Liver (tissue), 8 donors: ENCODE measurements at regions not wholly inside any gene's neighbourhood (a gene's known extent, or its start where the extent isn't known, plus 50 kb on each side); places are given as distances from the start of the nearest gene placed in this dataset.

ENCODE experiments used
- DNase-seq: peaks from one replicate; pipeline ENCODE4 v3.0.0-alpha.2; 2017; ENCODE audit warnings: low spot score
- H3K27ac ChIP-seq, 2 donors: one replicate each; pipeline ENCODE4 v1.7.0; 2013; ENCODE audit warnings: inconsistent platforms in 2 of 2, low read length in 2 of 2, control low read depth in 1 of 2, low read depth in 1 of 2, mild to moderate bottlenecking in 1 of 2
- H3K27me3 ChIP-seq, 4 donors: one replicate each; pipeline versions ENCODE4 v1.6.1 to v1.7.0; 2013; ENCODE audit warnings: low read length in 3 of 4, inconsistent platforms in 1 of 4, mild to moderate bottlenecking in 1 of 4, moderate library complexity in 1 of 4; ENCODE audit not compliant: control insufficient read depth in 4 of 4, insufficient read depth in 4 of 4
- H3K36me3 ChIP-seq, 4 donors: one replicate each; pipeline versions ENCODE4 v1.6.1 to v1.7.0; 2013; ENCODE audit warnings: low read length in 3 of 4, mild to moderate bottlenecking in 3 of 4, low read depth in 1 of 4, moderate library complexity in 1 of 4; ENCODE audit not compliant: control insufficient read depth in 4 of 4, insufficient read depth in 3 of 4
- H3K4me1 ChIP-seq, 4 donors: one replicate each; pipeline versions ENCODE4 v1.6.1 to v1.7.0; 2013; ENCODE audit warnings: low read length in 3 of 4, mild to moderate bottlenecking in 3 of 4, moderate library complexity in 1 of 4; ENCODE audit not compliant: control insufficient read depth in 4 of 4, insufficient read depth in 4 of 4
- H3K4me3 ChIP-seq, 3 donors: one replicate each; pipeline versions ENCODE4 v1.6.1 to v1.7.0; 2013; ENCODE audit warnings: low read length in 3 of 3, control low read depth in 1 of 3, low read depth in 1 of 3, mild to moderate bottlenecking in 1 of 3
- H3K9ac ChIP-seq, 2 donors: one replicate each; pipeline ENCODE4 v1.7.0; 2013; ENCODE audit warnings: low read length in 2 of 2, mild to moderate bottlenecking in 2 of 2, moderate library complexity in 2 of 2, control low read depth in 1 of 2, low read depth in 1 of 2
- H3K9me3 ChIP-seq, 4 donors: one replicate each; pipeline versions ENCODE4 v1.6.1 to v1.7.0; 2013; ENCODE audit warnings: low read length in 3 of 4; ENCODE audit not compliant: control insufficient read depth in 4 of 4
- EGR1 ChIP-seq, 2 donors: IDR thresholded peaks; 2 replicates each; pipeline ENCODE4 v1.6.1; 2016 to 2018; ENCODE audit warnings: antibody characterized with exemption in 2 of 2, low read depth in 2 of 2
- FOXA1 ChIP-seq: IDR thresholded peaks from 2 replicates; pipeline ENCODE4 v1.6.1; 2016; ENCODE audit warnings: antibody characterized with exemption
- GABPA ChIP-seq, 2 donors: IDR thresholded peaks in 1 of 2; conservative IDR thresholded peaks in 1 of 2; 2 replicates each; pipeline ENCODE4 v1.6.1; 2016; ENCODE audit warnings: antibody characterized with exemption in 2 of 2, mild to moderate bottlenecking in 1 of 2, moderate library complexity in 1 of 2
- HNF4A ChIP-seq, 2 donors: conservative IDR thresholded peaks; 2 replicates each; pipeline ENCODE4 v1.6.1; 2016; ENCODE audit warnings: antibody characterized with exemption in 2 of 2, mild to moderate bottlenecking in 2 of 2
- HNF4G ChIP-seq: IDR thresholded peaks from 2 replicates; pipeline ENCODE4 v1.6.1; 2016; ENCODE audit warnings: antibody characterized with exemption
- JUND ChIP-seq, 2 donors: IDR thresholded peaks; 2 replicates each; pipeline ENCODE4 v1.6.1; 2016; ENCODE audit warnings: antibody characterized with exemption in 2 of 2
- NR2F2 ChIP-seq: IDR thresholded peaks from 2 replicates; pipeline ENCODE4 v1.6.1; 2016; ENCODE audit warnings: antibody characterized with exemption
- RAD21 ChIP-seq, 2 donors: IDR thresholded peaks; 2 replicates each; pipeline ENCODE4 v1.6.1; 2016; ENCODE audit warnings: antibody characterized with exemption in 2 of 2, mild to moderate bottlenecking in 2 of 2
- RXRA ChIP-seq, 2 donors: IDR thresholded peaks; 2 replicates each; pipeline ENCODE4 v1.6.1; 2017 to 2018; ENCODE audit warnings: antibody characterized with exemption in 2 of 2, mild to moderate bottlenecking in 1 of 2
- SP1 ChIP-seq: IDR thresholded peaks from 2 replicates; pipeline ENCODE4 v1.6.1; 2018; ENCODE audit warnings: antibody characterized with exemption, mild to moderate bottlenecking
- YY1 ChIP-seq: IDR thresholded peaks from 2 replicates; pipeline ENCODE4 v1.6.1; 2016; ENCODE audit warnings: antibody characterized with exemption, mild to moderate bottlenecking
- WGBS: extraction: QIAGEN DNeasy Blood & Tissue Kit; methylation state at CpG from one replicate; pipeline ENCODE4 v1.1.7; 2013; 5-methylcytosine and 5-hydroxymethylcytosine counted together
- TF ChIP-seq, protein P1 (sequence below): IDR thresholded peaks from 2 replicates; pipeline ENCODE4 v1.6.1; 2016; ENCODE audit warnings: antibody characterized with exemption
- TF ChIP-seq, protein P2 (sequence below): IDR thresholded peaks from 2 replicates; pipeline ENCODE4 v1.6.1; 2016; ENCODE audit warnings: antibody characterized with exemption
- TF ChIP-seq, protein P3 (sequence below): fragments of 150-350 bp; IDR thresholded peaks from 2 replicates; pipeline ENCODE4 v1.5.1; 2017; ENCODE audit warnings: improper control_type of control experiment, low read depth, low read length; ENCODE audit not compliant: missing input control
- TF ChIP-seq, protein P4 (sequence below): IDR thresholded peaks from 2 replicates; pipeline ENCODE4 v1.6.1; 2016; ENCODE audit warnings: antibody characterized with exemption
- donor health status: healthy.
- donor health status: healthy.
- donor health status: healthy.
- donor health status: healthy.
- donor health status: healthy.

DNA sequence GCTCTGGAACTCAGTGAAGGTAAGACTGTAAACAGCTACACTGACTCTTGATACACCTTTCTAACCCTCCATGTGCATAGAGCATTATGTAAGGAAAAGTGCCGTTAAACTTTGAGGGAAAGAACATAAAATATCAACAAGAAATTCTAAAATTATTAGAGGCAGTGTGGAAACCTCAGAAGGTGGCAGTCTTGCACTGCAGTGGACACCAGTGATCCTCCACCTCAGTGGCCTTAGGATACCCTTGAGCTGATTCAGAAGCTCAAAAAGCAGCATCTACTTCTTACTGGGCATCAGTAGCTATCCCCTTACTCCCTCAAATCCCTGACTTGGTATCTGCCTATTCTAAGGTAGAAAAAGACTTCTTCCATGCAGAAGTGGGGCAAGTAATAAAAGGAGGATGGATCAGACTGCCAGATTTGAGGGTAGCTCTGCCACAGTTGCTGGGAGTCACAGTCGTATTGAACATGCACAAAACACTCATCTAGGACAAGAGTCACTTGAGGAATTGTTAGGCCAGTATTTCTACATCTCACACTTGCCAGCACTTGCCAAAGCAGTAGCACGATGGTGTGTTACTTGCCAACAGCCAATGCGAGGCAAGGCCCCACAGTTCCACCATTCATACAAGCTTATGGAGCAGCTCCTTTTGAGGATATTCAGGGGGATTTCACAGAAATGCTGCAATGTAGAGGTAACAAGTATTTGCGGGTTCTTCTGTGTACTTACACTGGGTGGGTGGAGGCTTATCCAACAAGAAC is 529.4 kb upstream of the TSPY4 start:
- H3K27ac ChIP-seq, result no peak overlapping the region
- H3K27me3 ChIP-seq, result no peaks in the 10 kb centered on the region
- no peaks in the 10 kb centered on the region for H3K9me3 ChIP-seq
- TF ChIP-seq HNF4G, result no peak
- TF ChIP-seq, protein P1, sequence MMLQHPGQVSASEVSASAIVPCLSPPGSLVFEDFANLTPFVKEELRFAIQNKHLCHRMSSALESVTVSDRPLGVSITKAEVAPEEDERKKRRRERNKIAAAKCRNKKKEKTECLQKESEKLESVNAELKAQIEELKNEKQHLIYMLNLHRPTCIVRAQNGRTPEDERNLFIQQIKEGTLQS, result no peak
- no peak for TF ChIP-seq YY1
- TF ChIP-seq EGR1 (IDR thresholded peaks at IDR 0.05; ENCODE audit: low read depth in 2 of 2), result no peak
- TF ChIP-seq JUND (IDR thresholded peaks at IDR 0.05), result no peak
- TF ChIP-seq, protein P2, sequence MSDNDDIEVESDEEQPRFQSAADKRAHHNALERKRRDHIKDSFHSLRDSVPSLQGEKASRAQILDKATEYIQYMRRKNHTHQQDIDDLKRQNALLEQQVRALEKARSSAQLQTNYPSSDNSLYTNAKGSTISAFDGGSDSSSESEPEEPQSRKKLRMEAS, result no peak
- TF ChIP-seq RAD21 (IDR thresholded peaks at IDR 0.05), result peak in 1 of 2 donors; percentile 34
- TF ChIP-seq GABPA (IDR thresholded peaks at IDR 0.05 in 1 of 2, conservative IDR thresholded peaks at IDR 0.05 in 1 of 2), result no peak
- TF ChIP-seq NR2F2, result no peak
- no peaks in the 10 kb centered on the region for H3K36me3 ChIP-seq
- no peaks in the 10 kb centered on the region for H3K4me1 ChIP-seq
- WGBS, result 87% methylated on average over 5 of the region's 5 CpGs
- no peak overlapping the region for H3K9ac ChIP-seq
- no peak overlapping the region for H3K4me3 ChIP-seq
- DNase-seq, result no peak

DNA sequence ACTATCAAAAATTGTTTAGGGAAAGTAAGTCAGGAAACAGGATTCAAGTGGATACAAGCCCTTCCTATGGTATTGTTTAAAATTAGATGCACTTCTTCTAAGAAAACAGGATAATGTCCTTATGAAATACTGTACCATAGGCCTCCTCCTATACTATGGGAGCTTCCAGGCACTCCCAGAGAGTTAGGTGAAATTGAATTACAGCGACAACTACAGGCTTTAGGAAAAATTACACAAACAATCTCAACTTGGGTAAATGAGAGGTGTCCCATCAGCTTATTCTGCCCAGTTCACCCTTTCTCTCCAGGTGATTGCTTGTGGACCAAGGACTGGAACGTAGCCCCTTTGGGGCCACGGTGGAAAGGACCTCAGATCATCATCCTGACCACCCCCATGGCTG is 528.7 kb upstream of the TSPY4 start:
- Histone ChIP-seq H3K9ac (no peak overlapping the region), H3K27ac (no peak overlapping the region), H3K27me3 (no peaks in the 10 kb centered on the region), H3K36me3 (no peaks in the 10 kb centered on the region), H3K9me3 (no peaks in the 10 kb centered on the region), H3K4me1 (no peaks in the 10 kb centered on the region), H3K4me3 (no peak overlapping the region)
- 19% methylated on average over 3 of the region's 3 CpGs for WGBS
- no peak for DNase-seq
- no peak for TF ChIP-seq NR2F2
- TF ChIP-seq, protein P3, sequence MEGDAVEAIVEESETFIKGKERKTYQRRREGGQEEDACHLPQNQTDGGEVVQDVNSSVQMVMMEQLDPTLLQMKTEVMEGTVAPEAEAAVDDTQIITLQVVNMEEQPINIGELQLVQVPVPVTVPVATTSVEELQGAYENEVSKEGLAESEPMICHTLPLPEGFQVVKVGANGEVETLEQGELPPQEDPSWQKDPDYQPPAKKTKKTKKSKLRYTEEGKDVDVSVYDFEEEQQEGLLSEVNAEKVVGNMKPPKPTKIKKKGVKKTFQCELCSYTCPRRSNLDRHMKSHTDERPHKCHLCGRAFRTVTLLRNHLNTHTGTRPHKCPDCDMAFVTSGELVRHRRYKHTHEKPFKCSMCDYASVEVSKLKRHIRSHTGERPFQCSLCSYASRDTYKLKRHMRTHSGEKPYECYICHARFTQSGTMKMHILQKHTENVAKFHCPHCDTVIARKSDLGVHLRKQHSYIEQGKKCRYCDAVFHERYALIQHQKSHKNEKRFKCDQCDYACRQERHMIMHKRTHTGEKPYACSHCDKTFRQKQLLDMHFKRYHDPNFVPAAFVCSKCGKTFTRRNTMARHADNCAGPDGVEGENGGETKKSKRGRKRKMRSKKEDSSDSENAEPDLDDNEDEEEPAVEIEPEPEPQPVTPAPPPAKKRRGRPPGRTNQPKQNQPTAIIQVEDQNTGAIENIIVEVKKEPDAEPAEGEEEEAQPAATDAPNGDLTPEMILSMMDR, result peak; percentile 12
- peak in 1 of 2 donors; percentile 66 for TF ChIP-seq RAD21 (IDR thresholded peaks at IDR 0.05)
- no peak for TF ChIP-seq JUND (IDR thresholded peaks at IDR 0.05)
- TF ChIP-seq, protein P1, result no peak

DNA sequence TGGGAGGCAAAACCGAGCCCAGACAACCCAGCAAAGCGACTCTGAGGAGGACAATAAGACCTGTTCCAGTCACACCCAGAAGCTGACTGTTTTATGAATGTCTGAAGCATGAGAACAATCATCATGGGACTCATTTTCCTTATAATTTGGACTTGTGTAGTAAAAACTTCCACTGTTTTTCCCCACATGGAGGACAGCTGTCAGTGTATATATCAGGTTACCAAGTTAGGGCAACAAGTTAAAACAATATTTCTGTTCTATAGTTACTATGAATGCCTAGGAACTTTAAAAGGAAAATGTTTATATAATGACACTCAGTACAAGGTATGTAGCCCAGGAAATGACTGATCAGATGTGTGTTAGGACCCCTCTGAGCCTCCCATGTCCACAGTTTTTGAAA is 528.2 kb upstream of the TSPY4 start:
- Histone ChIP-seq H3K27me3 (no peaks in the 10 kb centered on the region), H3K36me3 (no peaks in the 10 kb centered on the region), H3K9me3 (no peaks in the 10 kb centered on the region), H3K27ac (no peak overlapping the region), H3K4me1 (no peaks in the 10 kb centered on the region), H3K9ac (no peak overlapping the region), H3K4me3 (no peak overlapping the region)
- WGBS, result 48% methylated on average over 2 of the region's 2 CpGs
- no peak for DNase-seq
- TF ChIP-seq GABPA (IDR thresholded peaks at IDR 0.05 in 1 of 2, conservative IDR thresholded peaks at IDR 0.05 in 1 of 2) (no peak), HNF4A (conservative IDR thresholded peaks at IDR 0.05) (no peak), SP1 (no peak), RXRA (IDR thresholded peaks at IDR 0.05) (no peak), NR2F2 (no peak), JUND (IDR thresholded peaks at IDR 0.05) (no peak), RAD21 (IDR thresholded peaks at IDR 0.05) (no peak), YY1 (no peak), FOXA1 (no peak)
- TF ChIP-seq, protein P1, result no peak
- TF ChIP-seq, protein P4, sequence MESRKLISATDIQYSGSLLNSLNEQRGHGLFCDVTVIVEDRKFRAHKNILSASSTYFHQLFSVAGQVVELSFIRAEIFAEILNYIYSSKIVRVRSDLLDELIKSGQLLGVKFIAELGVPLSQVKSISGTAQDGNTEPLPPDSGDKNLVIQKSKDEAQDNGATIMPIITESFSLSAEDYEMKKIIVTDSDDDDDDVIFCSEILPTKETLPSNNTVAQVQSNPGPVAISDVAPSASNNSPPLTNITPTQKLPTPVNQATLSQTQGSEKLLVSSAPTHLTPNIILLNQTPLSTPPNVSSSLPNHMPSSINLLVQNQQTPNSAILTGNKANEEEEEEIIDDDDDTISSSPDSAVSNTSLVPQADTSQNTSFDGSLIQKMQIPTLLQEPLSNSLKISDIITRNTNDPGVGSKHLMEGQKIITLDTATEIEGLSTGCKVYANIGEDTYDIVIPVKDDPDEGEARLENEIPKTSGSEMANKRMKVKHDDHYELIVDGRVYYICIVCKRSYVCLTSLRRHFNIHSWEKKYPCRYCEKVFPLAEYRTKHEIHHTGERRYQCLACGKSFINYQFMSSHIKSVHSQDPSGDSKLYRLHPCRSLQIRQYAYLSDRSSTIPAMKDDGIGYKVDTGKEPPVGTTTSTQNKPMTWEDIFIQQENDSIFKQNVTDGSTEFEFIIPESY, result no peak
